ENCODE measurements at regions not wholly inside any gene's neighbourhood (a gene's known extent, or its start where the extent isn't known, plus 50 kb on each side); places are given as distances from the start of the nearest gene placed in this dataset.

DNA sequence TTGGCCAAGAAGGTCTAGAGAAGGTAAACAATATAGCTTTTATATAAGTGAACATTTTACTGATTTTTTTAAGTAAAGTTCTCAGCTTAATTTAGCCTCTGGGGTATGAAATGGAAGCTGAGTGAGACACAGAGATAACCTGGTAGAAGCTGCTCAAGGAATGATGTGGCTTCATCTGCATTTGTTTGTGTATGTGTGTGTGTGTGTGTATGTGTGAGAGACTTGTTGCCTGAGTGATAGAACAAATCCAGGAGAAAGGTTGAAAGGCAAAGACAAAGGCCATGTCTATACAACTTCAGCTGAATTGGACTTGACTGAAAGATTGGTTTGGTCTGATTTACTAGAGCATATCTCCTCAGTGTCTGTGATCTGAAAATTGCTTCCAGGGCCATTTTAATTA lies 63.6 kb downstream of the PCDH7 start:
- intact Hi-C loops (cut with DNase I), result no loop called here
- DNase-seq (ENCODE audit: low spot score), result no peak

DNA sequence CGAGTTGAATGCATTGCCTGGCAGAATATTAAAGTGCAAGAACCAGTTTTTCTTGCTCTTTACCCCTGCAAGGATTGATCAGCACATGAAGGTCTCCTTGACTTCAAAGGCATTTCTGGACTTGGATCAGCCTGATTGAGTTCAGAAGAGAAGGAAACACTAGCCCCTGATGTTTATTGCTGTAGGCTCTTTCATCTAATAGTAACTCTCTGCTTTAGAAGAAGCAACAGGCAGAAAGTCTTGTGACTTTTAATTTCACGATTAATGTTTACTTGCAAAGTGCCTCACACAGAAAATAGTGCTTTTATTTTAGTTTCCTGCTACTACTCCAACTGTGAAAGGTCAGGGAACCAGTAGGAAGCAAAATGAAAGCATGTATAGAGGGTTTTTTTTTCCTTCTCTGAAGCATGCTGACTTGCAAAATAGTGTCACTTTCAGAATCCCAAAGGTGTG lies 69.1 kb downstream of the PCDH7 start:
- DNase-seq (ENCODE audit: low spot score), result no peak
- intact Hi-C loops (cut with DNase I), result no loop called here

DNA sequence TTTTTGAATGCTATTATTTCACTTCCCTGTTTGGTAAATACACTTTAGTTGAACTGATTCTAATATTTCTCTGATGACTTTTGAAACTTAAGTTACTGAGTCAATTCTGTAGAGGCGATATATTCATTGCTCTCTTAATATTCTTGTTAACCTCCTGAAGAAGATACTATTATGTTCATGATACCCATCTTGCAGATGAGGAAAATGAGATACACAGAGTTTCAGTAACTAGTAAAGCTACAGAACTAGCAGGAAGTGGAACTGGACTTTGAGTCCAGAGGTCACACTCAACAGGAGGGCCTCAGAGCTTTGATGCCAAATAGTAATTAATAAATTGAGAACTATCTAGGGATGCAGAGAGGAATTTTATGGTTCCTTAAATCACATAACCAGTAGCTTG lies 70.0 kb downstream of the PCDH7 start:
- no peak for DNase-seq (ENCODE audit: low spot score)
- intact Hi-C loops (cut with DNase I), result no loop called here

DNA sequence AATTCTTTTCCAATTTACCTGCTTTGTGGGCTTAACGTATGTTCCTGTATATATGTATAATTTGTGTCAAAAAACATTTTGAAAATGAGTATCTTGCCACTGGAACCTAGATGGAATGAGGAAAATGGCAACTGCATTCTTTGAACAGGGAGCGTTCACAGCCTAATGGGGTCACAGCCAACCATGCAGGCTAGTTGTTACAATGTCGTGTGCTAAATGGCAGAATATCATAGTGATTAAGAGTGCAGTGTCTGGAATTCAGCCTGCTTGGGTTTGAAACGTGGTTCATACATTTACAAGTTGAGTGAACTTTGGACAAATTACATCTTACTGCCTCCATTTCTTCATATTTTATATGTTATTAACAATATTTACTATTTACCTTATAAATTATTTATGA lies 70.8 kb downstream of the PCDH7 start:
- intact Hi-C loops (cut with DNase I), result no loop called here

DNA sequence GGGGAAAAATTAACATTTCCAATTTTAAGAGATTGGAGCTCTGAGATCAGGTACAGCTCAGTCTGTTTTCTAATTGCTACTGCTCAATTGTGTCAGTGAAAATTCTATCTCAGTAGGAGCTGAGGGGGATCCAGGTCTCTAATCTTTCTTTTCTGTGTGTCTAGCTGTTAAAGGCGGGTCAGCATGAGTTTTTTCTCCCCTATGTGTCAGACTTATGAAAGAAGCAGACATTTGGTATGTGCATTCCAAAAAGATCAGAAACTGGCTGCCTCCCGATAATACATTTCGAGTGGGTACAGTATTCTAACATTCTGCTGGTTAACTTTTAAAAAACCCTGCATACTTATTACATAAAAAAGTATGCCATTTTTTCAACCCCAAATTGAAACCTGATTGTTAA lies 72.4 kb downstream of the PCDH7 start:
- DNase-seq (ENCODE audit: low spot score), result no peak
- intact Hi-C loops (cut with DNase I), result no loop called here

More for the DNA sequence above, 70.8 kb downstream of the PCDH7 start:
- no peak for DNase-seq (ENCODE audit: low spot score)

DNA sequence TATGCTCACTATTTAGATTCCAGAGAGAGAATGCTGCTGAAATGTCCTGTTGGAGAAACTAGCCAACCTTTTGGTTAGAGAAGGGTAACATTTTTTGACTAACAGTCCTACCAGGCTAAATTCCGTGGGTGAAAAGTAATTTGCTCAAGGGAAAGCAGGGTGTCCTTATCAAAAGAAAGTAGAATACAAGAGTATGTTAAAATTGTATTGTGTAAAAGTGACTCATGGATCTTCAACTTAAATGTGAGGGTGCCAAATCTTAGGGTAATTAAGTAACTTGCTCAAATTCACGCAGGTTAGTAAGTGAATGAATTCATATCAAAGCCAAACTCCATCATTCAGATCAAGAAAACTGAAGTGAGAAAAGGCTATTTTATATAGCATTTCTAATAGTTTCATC lies 81.7 kb downstream of the PCDH7 start:
- intact Hi-C loops (cut with DNase I), result no loop called here
- no peak for DNase-seq (ENCODE audit: low spot score)

DNA sequence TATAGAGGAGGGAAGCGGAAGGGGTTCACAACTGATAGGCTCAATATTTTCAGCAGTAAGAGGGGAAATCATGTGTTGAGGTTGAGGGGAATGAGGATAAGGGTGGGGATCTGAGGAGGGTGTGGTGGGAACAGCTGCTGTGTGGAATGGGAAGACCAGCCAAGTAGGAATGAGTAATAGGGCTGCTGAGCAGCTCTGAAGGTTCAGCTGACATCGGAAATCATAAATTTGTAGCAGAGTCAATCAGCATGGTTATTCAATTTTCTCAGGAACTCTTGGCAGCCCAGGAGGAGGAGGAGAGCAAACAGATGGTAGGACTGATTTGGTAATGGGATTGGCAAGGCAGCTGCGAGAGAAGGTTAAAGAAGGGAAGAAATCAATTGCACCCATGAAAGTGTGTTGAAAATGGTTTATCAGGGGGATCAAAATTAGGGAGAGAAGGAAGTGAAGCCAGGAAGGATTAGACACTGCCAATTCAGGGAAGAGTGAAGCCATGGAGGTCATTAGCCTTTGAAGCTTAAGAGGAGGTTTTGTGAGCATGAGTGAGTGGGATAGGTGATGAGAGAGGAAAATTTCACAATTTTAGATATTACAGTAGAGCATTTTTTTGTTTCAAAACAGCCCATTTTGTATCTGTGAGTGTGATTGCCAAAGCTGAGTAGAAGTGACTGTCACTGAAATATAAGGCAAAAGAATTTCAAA lies 82.6 kb downstream of the PCDH7 start:
- intact Hi-C loops (cut with DNase I), result no loop called here
- DNase-seq (ENCODE audit: low spot score), result no peak

DNA sequence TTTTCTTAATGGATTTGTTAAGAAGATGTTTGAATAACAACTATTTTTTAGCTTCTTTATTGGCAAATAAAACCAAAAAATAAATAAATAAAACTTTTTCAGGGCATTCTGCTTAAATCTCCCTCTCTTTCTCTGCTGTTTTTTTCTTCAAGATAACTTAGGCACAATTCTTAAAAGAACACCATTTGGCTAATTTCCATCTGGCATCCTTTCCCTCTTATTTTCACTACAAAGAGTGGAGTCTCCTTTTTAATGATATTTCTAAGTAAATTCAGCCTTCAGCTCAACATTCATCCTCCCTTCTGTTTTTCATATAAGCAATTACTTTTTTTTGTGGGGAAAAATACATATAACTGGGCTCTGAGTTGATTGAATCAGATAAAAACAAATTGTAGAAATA lies 88.1 kb downstream of the PCDH7 start:
- intact Hi-C loops (cut with DNase I), result no loop called here
- no peak for DNase-seq (ENCODE audit: low spot score)

DNA sequence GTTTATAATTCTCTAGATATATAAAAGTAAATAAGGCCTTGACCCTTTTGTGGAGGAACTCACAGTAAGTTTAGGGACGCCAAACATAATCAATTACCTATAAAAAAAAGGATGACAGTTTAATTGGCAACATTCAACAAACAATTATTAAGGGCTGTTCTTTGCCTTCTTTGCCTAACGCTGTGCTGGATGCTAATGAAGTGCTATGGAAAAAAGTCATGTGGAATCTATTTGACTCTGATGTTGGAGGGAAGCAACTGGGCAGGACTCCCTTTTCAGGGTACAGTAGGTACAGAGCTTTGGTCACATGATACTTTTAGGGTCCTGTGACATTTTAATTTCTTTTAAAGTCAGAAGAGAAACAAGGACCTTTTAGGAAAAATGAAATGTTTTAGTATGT lies 91.1 kb downstream of the PCDH7 start:
- DNase-seq (ENCODE audit: low spot score), result no peak
- intact Hi-C loops (cut with DNase I), result no loop called here

DNA sequence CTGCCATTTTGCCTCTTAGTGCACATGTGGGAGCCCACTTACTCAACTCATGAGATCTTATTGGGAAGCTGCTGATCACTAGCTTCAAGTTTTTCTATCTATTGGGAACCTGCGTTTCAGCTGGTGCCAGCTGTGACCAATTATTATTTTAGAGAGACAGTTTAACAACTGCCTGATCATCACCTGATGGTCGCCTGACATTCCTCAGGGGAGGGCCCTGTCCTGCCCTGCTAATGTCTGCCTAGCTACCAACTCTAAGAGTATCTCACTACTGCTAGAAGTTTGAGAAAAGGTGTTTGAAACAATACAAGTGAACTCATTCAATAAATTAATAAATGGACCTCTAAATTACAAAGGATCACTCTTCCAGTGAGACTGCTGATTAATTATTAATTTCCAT lies 95.5 kb downstream of the PCDH7 start:
- intact Hi-C loops (cut with DNase I), result no loop called here
- no peak for DNase-seq (ENCODE audit: low spot score)

DNA sequence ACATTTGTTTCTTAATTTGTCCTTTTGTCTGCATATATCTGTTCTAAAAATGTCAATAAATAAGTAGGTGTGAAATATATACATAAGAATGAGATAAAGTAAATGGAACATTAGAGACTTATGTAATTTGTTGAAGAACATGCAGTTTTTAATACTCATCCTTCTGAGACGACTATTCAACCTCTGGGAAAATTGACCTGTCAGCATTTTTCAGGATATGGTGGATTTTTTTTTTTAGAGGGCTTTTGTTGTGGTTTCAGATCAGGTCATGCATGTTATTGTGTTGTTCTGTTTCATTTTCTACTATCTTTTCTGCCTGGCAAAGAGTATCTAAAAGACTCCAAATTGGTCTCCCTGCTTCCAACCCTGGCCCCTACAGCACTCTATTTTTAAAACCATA lies 97.3 kb downstream of the PCDH7 start:
- intact Hi-C loops (cut with DNase I), result no loop called here
- DNase-seq (ENCODE audit: low spot score), result no peak

DNA sequence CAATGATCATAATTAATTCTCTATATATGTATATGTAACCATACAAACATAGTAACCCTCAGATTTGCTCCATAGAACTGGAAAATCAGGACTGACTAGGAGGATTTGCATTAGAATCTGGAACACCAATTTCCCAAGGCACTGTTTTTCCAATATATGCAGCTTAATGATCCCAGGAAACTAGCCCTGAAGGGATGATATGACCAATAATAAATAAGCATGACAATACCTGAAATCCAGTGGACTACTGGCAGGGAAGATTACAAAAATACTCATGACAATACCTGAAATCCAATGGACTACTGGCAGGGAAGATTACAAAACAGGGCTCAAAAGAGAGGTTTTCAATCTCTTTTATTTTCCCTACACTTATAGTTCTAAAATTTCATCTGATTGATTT lies 98.4 kb downstream of the PCDH7 start:
- intact Hi-C loops (cut with DNase I), result no loop called here
- no peak for DNase-seq (ENCODE audit: low spot score)

DNA sequence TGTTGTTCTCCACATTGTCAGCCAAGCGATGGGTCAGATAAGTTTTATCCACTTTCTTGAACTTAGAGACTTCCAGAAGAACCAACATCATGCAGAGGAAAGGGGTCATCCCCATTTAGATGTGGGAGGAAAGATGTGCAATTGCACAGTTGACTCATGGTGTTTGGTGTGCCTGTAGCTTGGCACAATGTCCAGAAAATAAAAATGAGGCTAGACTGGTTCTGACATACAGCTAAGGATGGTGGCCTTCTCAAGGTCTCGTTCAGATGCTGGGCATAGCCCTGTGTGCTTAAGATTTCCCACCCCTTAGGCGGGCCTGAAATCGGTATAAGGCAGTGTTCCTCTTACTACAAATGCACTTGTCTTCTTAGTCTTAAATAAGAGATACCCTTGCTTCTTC lies 101.1 kb downstream of the PCDH7 start:
- no peak for DNase-seq (ENCODE audit: low spot score)
- intact Hi-C loops (cut with DNase I), result no loop called here

DNA sequence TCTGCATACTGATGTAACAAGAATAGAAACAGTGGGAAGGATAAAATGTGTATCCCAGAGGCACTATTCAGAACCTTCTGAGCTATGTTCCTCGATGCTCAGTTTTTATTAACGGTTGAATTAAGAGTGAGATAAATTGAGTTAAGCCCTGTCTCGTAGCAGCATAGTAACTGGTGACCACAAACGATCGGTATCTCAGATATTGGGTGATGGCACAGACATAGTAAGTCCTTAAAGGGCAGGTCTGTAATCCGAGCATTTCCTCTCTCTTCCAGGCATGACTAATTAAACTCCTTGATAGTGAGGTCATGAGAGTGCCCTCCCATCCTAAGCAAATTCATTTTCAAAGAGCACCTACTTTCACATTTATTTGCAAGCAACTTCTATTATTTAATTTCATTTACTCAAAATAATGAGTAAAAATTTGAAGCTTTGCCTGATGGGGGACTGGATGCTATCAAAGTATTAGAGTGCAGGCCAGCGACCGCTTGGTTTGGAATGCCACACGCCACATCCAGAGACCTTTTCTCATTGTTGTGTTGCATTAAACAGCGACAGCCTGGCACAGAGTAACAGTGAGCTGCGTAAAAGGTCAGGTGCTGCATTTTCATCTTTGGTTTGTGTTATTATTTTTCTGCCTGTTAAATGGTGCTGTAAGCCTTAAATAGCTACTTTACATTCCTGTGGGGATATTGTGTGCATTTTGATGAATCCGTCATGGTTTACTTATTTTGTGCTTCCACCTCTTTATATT lies 101.9 kb downstream of the PCDH7 start:
- DNase-seq (ENCODE audit: low spot score), result no peak
- intact Hi-C loops (cut with DNase I), result no loop called here

DNA sequence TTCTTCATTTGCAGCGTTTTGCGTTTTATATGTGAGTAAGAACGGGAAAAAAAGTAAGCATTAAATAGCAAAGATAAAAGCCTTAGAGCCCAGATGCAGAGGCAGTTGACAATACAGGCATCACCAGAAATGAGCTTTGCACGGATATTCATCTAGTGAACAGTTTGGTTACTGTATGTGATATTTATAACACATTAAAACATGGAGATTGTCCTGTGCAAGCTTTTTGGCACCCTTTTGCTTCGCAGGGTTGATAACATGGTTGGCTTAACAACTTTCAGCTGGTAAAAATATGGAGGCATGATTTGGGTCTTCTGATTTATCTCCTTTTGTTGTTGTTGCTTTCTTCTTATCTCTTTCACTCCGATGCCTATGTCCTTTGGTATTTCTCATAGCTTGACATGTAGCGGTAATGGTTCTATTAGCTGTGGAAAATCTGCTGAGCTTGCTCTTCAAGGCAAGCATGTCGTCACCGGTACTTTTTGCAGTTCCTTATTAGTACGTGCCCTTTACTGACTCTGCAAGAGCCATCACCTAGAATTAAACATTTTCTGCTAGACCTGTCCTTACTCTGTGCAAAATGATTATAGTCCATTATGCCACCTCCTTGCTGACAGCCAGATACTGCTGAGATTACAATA lies 102.9 kb downstream of the PCDH7 start:
- DNase-seq (ENCODE audit: low spot score), result no peak
- intact Hi-C loops (cut with DNase I), result no loop called here

DNA sequence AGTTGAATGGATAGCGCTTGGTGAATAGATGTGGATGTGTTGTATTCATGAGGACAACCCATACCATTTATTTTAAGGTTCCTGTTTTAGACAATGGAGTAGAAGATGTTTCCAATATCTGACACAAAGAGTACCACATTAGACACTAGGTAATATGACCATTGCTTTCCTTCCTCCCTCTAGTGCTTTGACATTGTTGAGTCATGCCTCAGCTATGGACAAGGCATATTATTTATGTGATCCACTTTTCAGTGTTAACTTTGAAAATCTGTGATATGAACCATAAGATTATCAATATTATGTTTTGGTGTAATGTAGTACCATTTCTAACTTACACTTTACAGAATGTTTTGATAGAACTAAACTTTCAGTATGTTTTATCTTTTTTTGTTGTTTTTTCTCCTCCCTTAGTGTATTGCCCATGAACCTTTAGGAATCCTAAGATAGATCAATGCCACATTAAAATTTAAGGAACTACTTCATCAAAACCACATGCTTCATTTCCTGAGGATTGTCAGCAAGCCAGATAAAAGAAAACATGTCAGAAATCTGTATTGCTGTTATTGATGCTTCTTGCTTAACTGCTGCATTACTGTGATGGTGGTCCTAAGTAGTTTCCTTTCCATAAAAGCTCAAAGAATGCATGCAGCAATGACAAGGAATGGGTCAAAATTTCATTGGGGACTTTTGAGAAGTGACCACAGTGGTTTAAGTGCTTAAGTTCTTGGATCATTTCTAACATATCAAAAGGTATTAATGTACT lies 105.0 kb downstream of the PCDH7 start:
- no peak for DNase-seq (ENCODE audit: low spot score)
- intact Hi-C loops (cut with DNase I), result no loop called here

DNA sequence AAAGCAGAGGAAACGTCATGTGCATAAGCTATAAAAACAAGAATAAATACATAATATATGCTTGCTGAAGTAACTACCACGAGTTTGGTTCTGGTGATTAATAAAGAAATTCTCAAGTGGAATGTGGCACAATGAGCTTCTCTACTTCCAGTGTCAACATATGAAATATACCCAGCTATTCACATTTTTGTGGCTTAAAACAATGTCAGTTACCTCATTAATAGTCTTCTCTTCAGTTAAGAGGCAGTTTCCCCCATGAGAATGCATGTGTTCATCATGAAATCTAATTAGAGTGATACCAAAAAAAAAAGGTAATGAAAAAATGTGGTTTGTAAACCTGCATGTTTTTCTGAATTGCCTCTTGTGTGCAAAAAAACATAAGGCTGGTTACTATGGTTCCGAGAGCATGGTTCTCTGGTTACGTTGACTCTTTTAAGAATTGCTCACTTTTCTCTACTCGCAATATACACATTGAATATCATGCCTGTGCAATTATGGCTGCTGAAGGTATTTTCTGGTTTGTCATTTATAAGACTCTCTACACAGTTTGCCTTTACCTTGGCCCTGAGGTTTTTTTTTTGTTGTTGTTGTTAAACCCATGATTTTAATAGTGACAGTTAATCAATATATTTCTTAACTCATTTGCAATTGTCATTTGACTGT lies 108.2 kb downstream of the PCDH7 start:
- DNase-seq (ENCODE audit: low spot score), result no peak
- intact Hi-C loops (cut with DNase I), result no loop called here

DNA sequence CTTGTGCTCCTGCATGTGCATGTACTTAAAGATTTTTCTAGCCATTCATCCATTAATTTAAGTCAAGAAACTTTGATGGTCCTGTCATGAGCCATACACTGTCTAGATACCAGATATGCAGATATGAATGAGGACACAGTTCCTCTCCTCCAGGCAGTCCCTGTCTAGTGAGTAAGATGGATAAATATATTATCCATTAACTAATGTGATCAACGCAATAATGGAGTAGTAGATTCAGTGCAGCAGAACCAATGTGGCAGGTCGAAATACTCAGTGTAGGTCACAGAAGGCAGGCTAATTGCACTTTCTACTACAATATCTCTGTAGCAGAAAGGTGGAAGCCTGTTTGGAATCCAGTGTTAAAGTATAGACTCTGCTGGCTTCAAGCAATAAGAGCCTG lies 112.5 kb downstream of the PCDH7 start:
- intact Hi-C loops (cut with DNase I), result loop anchor here in 1 of 2 donors (5.0 kb wide), 1 partner anchor 100 kb away; no protein-coding TSS in a partner anchor
- DNase-seq (ENCODE audit: low spot score), result no peak

DNA sequence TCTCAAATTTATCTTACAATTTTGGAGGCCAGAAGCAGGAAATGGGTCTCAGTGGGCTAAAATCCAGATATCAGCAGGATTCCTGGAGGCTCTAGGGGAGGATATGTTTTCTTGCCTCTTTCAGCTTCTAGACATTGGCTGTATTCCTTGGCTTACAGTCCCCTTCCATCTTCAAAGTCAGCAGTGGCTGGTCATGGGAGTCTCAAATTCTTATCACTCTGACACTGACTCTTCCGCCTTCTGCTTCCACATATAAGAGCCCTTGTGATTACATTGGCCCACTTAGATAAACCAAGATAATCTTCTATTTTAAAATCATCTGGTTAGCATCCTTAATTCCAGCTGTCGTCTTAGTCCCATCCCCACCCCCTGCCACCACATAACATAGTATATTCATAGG lies 113.0 kb downstream of the PCDH7 start:
- no peak for DNase-seq (ENCODE audit: low spot score)
- intact Hi-C loops (cut with DNase I), result loop anchor here in 1 of 2 donors (5.0 kb wide), 1 partner anchor 99 kb away; no protein-coding TSS in a partner anchor
